ENCODE measurements at regions not wholly inside any gene's neighbourhood (a gene's known extent, or its start where the extent isn't known, plus 50 kb on each side); places are given as distances from the start of the nearest gene placed in this dataset.

- Histone ChIP-seq H3K4me1 (ENCODE audit: control insufficient read depth, insufficient read depth, low read length) (no peaks in the 10 kb centered on the region), H3K27me3 (ENCODE audit: control insufficient read depth, insufficient read depth, low read length, poor library complexity, severe bottlenecking) (no peaks in the 10 kb centered on the region), H3K36me3 (ENCODE audit: control insufficient read depth, insufficient read depth, low read length) (no peaks in the 10 kb centered on the region), H3K27ac (ENCODE audit: low read depth, low read length) (no peak overlapping the region), H3K9me3 (ENCODE audit: control insufficient read depth, low read length) (no peaks in the 10 kb centered on the region), H3K4me3 (ENCODE audit: low read length) (no peak overlapping the region), H3K9ac (ENCODE audit: extremely low read depth, low read length, poor library complexity, severe bottlenecking) (no peak overlapping the region)
- Mint-ChIP-seq H3K27ac (no peak overlapping the region), H3K4me3 (no peak overlapping the region), H3K27me3 (ENCODE audit: insufficient read depth) (peaks cover 8% of the 10 kb centered on the region), H3K36me3 (ENCODE audit: low read depth) (no peaks in the 10 kb centered on the region), H3K9me3 (peaks cover 7% of the 10 kb centered on the region), H3K4me1 (no peaks in the 10 kb centered on the region)
- 91 to 95% methylated on average over 2 to 5 of the region's 5 CpGs for WGBS, 2 experiments (ENCODE audit: insufficient coverage in 1 of 2, insufficient read length in 1 of 2)
- TF ChIP-seq, protein P1, sequence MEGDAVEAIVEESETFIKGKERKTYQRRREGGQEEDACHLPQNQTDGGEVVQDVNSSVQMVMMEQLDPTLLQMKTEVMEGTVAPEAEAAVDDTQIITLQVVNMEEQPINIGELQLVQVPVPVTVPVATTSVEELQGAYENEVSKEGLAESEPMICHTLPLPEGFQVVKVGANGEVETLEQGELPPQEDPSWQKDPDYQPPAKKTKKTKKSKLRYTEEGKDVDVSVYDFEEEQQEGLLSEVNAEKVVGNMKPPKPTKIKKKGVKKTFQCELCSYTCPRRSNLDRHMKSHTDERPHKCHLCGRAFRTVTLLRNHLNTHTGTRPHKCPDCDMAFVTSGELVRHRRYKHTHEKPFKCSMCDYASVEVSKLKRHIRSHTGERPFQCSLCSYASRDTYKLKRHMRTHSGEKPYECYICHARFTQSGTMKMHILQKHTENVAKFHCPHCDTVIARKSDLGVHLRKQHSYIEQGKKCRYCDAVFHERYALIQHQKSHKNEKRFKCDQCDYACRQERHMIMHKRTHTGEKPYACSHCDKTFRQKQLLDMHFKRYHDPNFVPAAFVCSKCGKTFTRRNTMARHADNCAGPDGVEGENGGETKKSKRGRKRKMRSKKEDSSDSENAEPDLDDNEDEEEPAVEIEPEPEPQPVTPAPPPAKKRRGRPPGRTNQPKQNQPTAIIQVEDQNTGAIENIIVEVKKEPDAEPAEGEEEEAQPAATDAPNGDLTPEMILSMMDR (conservative IDR thresholded peaks at IDR 0.05): no peak
- no peak for DNase-seq
These were observed 181.2 kb upstream of the PMEPA1 start for GRCh38 chr20:57891014-57891413.

GRCh38 chr20:57890202-57890800 is 180.5 kb upstream of the PMEPA1 start:
- TF ChIP-seq, protein P1 (conservative IDR thresholded peaks at IDR 0.05): no peak
- Mint-ChIP-seq H3K27ac (no peak overlapping the region), H3K36me3 (ENCODE audit: low read depth) (no peaks in the 10 kb centered on the region), H3K4me1 (no peaks in the 10 kb centered on the region), H3K9me3 (peaks cover 7% of the 10 kb centered on the region), H3K4me3 (no peak overlapping the region), H3K27me3 (ENCODE audit: insufficient read depth) (peaks cover 8% of the 10 kb centered on the region)
- DNase-seq: no peak
- H3K27me3 ChIP-seq (ENCODE audit: control insufficient read depth, insufficient read depth, low read length, poor library complexity, severe bottlenecking): no peaks in the 10 kb centered on the region
- H3K36me3 ChIP-seq (ENCODE audit: control insufficient read depth, insufficient read depth, low read length): no peaks in the 10 kb centered on the region
- 91 to 92% methylated on average over 10 to 12 of the region's 12 CpGs for WGBS, 2 experiments (ENCODE audit: insufficient coverage in 1 of 2, insufficient read length in 1 of 2)
- H3K9ac ChIP-seq (ENCODE audit: extremely low read depth, low read length, poor library complexity, severe bottlenecking): no peak overlapping the region
- no peaks in the 10 kb centered on the region for H3K4me1 ChIP-seq (ENCODE audit: control insufficient read depth, insufficient read depth, low read length)
- H3K27ac ChIP-seq (ENCODE audit: low read depth, low read length): no peak overlapping the region
- no peak overlapping the region for H3K4me3 ChIP-seq (ENCODE audit: low read length)
- H3K9me3 ChIP-seq (ENCODE audit: control insufficient read depth, low read length): no peaks in the 10 kb centered on the region

DNA sequence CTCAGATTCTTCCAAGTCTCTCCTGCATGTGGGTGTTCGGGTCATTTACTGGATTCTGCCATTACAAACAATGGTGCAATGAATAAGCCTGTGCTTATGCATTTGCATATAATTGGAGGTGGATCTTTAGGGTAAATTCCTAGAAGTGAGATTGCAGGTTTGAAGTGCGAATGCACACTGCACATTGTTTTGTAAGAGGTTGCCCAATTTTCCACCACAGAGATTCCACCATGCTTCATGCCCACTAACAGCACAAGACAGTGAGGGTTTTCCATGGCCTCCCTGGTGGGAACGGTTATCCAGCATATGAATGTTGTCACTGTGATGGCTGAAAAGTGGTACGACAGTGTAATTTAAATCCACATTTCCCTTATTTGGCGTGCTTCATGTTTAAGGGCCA is 178.8 kb upstream of the PMEPA1 start:
- H3K27me3 ChIP-seq (ENCODE audit: control insufficient read depth, insufficient read depth, low read length, poor library complexity, severe bottlenecking): no peaks in the 10 kb centered on the region
- H3K27ac ChIP-seq (ENCODE audit: low read depth, low read length): no peak overlapping the region
- H3K4me3 ChIP-seq (ENCODE audit: low read length): no peak overlapping the region
- no peaks in the 10 kb centered on the region for H3K36me3 ChIP-seq (ENCODE audit: control insufficient read depth, insufficient read depth, low read length)
- TF ChIP-seq, protein P1 (conservative IDR thresholded peaks at IDR 0.05): no peak
- H3K36me3 Mint-ChIP-seq (ENCODE audit: low read depth): no peaks in the 10 kb centered on the region
- no peak overlapping the region for H3K27ac Mint-ChIP-seq
- H3K4me3 Mint-ChIP-seq: no peak overlapping the region
- H3K9ac ChIP-seq (ENCODE audit: extremely low read depth, low read length, poor library complexity, severe bottlenecking): no peak overlapping the region
- peaks cover 7% of the 10 kb centered on the region for H3K9me3 Mint-ChIP-seq
- H3K27me3 Mint-ChIP-seq (ENCODE audit: insufficient read depth): peaks cover 3% of the 10 kb centered on the region
- DNase-seq: peak; percentile 10
- H3K9me3 ChIP-seq (ENCODE audit: control insufficient read depth, low read length): no peaks in the 10 kb centered on the region
- H3K4me1 ChIP-seq (ENCODE audit: control insufficient read depth, insufficient read depth, low read length): no peaks in the 10 kb centered on the region
- no peaks in the 10 kb centered on the region for H3K4me1 Mint-ChIP-seq
- WGBS, 2 experiments (ENCODE audit: insufficient coverage in 1 of 2, insufficient read length in 1 of 2): 89 to 94% methylated on average over 3 to 5 of the region's 5 CpGs

Data from endodermal cell (in vitro differentiated cells).